GM20431 (cell line): ENCODE measurements at regions not wholly inside any gene's neighbourhood (a gene's known extent, or its start where the extent isn't known, plus 50 kb on each side); places are given as distances from the start of the nearest gene placed in this dataset.

Source experiments
- in situ Hi-C: fragments of 300-500 bp; cut with MseI, MboI; formaldehyde crosslinking; loops from one replicate; pipeline ENCODE4 v1.15.0; 2020; ENCODE audit warnings: low sequenced_read_pairs; ENCODE audit not compliant: unreplicated experiment

DNA sequence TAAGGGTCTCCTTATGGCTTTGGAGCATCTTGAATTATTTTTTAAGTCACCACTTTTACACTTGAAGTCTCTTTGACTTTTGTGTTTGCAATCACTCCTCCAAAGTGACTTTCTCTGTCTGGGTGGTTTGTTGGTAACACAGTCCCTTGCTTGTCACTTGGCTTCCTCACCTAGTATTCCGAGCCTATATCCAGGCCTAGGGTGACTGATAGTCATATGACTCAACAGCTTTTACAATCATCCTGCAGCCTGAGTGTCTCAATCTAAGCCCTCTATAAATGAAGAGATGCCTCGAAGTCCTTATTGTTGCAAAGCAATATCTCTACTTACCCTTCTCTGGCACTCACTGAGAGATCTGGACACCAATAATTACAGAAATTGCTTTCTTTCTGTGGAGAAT, 53.9 kb upstream of the SETBP1 start:
- in situ Hi-C loops, result no loop called here

DNA sequence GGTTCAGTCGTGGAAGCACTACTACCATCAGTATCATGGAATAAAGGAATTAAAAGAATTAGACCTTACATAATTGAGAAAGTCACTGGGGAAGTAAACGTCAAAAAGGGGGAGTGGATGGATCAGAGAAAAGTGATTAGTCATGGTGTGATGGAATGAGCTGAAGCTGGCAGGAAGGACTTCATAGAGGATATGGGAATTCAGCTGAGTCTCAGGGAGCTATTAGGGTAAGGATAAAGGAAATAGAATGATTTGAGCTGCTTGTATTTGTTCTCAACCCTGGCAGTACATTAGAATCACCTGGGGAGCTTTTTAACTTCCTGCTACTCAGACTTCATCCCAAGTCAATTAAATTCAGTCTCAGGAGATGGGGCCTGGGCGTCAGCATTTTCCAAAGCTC, 53.4 kb upstream of the SETBP1 start:
- in situ Hi-C loops, result no loop called here

DNA sequence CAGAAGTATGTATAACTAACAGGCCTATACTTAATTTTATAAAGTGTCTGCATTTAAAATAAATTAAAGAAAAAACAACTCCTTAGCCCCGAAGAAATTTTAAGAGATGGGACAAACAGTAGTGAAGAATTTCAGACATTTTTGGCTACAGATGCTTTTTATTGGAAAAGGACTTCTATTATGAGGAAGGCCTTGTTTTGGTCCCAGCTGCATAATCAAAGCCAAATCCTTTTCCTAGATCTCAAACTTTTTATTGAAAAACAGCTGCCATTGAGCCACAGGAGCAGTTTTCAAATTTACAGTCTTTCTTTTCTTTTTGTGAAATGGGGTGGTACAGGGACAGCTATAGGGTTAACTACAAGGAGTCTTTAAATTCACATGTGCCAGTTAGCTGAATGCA, 51.3 kb upstream of the SETBP1 start:
- in situ Hi-C loops, result no loop called here

DNA sequence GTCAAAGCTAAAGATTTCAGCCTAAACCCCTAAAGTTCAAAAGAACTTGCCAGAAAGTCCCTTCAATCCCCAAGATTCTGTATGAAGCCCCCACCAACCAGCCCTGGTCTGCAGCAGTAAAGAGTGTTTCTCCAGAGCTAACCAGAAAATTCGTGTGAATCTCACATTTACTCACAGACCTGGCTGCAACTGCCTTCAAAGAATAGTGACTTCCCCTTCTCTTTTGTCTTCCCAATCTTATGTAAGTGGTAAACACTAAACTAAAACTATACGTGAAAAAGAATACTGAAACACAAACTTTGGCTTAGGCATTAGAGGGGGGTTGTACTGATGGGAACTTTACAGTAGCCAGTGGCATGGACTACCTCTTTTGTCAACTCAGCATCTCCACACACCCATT, 50.6 kb upstream of the SETBP1 start:
- in situ Hi-C loops, result no loop called here
